HG02884 (cell line): ENCODE measurements at regions not wholly inside any gene's neighbourhood (a gene's known extent, or its start where the extent isn't known, plus 50 kb on each side); places are given as distances from the start of the nearest gene placed in this dataset.

Experiments used
- ATAC-seq: cut with Tn5 transposase; IDR thresholded peaks from one replicate; pipeline ENCODE4 v1.9.1; 2021; ENCODE audit warnings: mild to moderate bottlenecking, moderate library complexity; ENCODE audit not compliant: unreplicated experiment

DNA sequence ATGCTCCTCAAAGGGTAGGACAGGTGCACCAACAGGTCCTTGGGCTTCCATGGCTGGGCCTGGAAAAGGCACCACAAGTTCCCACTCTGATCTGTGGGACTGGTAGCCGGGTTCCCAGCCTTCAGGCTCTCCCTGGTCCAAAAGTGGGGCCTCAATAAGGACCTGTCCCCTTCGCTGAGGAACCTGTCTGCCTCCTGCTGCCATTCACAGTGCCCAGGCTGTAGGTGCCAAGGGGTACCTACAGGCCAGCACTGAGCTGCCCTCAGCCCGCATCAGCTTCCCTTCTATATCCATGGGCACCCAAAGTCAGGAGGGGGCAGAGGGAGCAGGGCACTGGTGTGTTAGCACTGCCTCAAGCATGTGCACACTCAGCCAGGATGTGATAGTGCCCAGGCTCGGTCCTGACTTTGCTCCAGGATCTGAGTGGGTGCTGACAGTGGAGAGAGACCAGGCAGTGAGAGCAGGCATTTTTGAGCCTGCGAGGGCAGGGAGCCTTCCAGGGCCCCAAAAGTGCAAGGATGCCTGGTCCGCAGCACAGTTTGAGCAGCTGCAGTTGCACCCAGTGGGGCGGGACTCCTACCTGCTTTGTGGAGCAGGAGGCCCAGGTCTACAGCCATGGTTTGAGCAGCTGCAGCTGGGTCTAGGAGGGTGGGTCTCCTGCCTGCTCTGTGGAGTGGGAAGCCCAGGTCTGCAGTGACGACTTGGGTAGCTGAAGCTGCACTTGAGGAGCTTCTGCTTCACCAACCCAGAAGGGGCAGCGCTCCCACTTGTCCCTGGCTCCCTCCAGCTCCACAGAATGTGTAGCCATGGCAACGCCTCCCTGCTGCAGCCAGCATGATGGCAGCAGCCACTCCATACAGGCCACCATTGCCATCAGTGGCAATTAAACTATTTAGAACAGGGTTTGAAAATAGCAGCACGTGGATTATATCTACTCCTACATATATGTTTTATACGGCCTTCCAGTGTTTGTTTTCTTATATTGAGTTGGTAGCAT lies 376.4 kb downstream of the KCTD8 start:
- ATAC-seq = no peak

DNA sequence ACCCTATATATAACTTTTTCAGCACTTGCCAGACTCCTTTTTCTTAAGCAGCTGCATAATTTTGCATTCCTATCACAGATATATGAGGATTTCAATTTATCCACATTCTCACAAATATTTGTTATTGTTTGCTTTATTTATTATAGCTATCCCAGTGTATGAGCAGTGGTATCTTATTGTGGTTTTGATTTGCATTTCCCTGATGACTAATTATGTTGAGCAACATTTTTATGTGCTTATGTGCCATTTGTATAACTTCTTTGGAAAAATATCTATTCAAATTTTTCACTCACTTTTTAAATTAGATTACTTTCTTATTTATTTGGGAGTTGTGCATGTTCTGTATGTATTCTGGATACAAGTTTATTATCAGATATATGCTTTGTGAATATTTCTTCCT lies 361.9 kb downstream of the KCTD8 start:
- no peak for ATAC-seq

DNA sequence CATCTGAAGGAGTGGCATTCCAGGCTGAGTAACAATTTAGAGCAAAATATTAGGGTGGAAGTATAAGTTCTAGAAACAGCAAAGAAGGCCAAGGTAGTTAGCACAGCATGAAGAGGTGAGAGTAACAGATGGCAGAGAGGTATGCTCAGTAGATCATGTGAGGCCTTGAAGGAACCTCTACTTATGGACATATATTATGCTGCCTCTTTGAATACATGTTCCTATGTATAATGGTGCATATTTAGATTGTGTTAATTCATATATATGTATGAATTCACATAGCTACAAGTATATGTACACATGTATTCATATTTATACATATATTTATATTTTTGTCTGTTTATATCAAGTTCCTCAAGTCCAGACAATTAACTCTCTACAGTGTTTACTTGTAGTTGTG lies 355.2 kb downstream of the KCTD8 start:
- no peak for ATAC-seq

DNA sequence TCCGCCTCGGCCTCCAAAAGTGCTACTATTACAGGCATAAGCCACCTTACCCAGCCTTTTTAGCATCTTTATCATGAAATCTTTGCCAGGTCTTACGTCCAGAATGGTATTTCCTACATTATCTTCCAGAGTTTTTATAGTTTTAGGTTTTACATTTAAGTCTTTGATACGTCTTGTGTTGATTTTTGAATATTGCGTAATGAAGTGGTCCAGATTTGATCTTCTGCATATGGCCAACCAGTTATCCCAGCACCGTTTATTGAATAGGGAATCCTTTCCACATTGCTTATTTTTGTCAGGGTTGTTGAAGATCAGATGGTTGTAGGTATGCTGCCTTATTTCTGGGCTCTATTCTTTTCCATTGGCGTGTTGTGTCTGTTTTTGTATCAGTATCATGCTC lies 349.6 kb downstream of the KCTD8 start:
- no peak for ATAC-seq

GRCh38 chr4:44100456-44100855 lies 348.2 kb downstream of the KCTD8 start:
- no peak for ATAC-seq

GRCh38 chr4:44118971-44119680 lies 329.5 kb downstream of the KCTD8 start:
- no peak for ATAC-seq

DNA sequence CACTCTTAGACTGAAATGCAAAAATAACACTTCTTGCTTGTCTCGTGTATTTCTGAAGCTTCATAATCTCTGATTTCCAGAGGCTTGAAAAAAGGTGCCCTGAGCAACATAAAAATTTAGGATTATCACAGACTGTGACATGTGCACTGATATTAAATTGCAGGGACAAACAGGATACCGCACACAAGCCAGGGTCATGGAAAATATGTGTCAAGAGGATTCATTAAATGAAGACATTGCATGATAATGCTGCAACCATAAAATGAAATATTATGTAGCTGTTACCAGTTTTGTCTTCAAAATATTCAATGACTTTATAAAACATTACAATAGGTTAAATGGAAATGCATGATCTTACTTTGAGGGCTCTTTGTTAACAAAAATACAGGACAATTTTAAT lies 328.0 kb downstream of the KCTD8 start:
- no peak for ATAC-seq

- ATAC-seq = no peak
Observed at GRCh38 chr4:44121210-44121609, 327.4 kb downstream of the KCTD8 start.
